MM.1S (cell line): ENCODE measurements at regions not wholly inside any gene's neighbourhood (a gene's known extent, or its start where the extent isn't known, plus 50 kb on each side); places are given as distances from the start of the nearest gene placed in this dataset.

Source experiments
- EZH2 ChIP-seq: fragments of 300-600 bp; sonication (generic); optimal IDR thresholded peaks from 2 replicates; pipeline ENCODE3; 2017; ENCODE audit warnings: low read depth, mild to moderate bottlenecking, antibody characterized with exemption, low read length, mixed read lengths
- EZH2phosphoT487 ChIP-seq: fragments of 300-600 bp; sonication (generic); IDR thresholded peaks from 2 replicates; pipeline ENCODE4 v1.6.1; 2018; ENCODE audit warnings: antibody characterized with exemption, low read length
- TF ChIP-seq, protein P1 (sequence below): fragments of 300-600 bp; sonication (generic); IDR thresholded peaks from 2 replicates; pipeline ENCODE4 v1.5.1; 2016; ENCODE audit warnings: antibody characterized with exemption, low read length, mixed read lengths

DNA sequence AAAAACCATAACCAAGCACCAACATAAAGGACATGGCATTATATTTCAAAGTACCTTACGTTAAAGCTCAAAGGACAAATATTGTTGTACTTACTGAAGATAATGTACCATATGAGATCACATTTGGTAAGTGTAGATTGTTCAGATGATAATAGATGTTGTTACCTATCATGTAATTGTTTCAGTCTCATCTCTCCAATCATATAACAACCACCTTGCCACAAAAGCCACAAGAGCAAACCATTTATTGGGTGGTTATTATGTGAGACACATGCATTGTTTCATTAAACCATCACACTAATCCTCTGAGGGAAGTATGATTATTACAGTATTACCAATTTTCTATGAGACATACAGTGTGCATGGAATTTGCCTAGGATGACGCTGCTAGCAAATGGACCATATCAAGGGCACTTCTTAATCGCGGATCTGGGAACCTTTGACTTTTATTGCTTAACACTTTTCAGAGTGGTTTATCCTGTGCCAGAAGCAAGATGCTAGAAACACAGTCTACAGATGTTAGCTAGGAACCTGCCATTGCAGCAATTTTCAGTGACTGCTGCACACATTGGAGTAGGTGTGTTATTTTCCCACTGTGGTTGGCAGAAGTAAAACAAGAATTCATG is 149.8 kb upstream of the AKIRIN2 start:
- TF ChIP-seq, protein P1, sequence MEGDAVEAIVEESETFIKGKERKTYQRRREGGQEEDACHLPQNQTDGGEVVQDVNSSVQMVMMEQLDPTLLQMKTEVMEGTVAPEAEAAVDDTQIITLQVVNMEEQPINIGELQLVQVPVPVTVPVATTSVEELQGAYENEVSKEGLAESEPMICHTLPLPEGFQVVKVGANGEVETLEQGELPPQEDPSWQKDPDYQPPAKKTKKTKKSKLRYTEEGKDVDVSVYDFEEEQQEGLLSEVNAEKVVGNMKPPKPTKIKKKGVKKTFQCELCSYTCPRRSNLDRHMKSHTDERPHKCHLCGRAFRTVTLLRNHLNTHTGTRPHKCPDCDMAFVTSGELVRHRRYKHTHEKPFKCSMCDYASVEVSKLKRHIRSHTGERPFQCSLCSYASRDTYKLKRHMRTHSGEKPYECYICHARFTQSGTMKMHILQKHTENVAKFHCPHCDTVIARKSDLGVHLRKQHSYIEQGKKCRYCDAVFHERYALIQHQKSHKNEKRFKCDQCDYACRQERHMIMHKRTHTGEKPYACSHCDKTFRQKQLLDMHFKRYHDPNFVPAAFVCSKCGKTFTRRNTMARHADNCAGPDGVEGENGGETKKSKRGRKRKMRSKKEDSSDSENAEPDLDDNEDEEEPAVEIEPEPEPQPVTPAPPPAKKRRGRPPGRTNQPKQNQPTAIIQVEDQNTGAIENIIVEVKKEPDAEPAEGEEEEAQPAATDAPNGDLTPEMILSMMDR: no peak
- TF ChIP-seq EZH2 (no peak), EZH2phosphoT487 (no peak)
